ENCODE measurements at regions not wholly inside any gene's neighbourhood (a gene's known extent, or its start where the extent isn't known, plus 50 kb on each side); places are given as distances from the start of the nearest gene placed in this dataset.

DNA sequence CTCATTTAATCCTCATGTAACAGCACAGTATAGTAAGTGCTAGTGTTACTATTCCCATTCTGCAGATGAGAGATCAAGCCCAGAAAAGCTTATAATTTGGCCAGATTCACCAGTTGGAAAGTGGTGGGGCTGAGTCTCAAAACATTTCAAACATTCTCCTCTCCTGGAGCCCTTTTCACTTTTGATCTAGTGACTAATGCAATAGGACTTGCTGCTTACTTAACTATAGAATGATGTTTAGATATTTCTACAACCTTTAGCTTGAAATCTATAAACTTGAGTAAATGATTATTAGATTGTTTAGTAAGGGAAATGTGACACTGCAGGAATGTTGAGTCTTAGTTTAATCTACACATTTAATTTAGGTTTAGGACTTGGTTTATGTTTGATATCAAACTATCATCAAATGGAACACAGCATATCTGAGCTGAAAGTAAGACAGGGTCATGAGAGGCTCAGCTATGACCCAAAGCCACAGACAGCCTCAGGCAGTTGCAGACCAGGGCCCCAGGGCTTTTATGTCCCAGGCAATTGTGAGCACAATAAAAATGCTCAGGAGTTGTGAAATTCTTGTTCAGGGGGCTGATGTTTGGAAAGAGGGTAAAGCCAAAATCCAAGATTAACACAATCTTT is 199.5 kb upstream of the HS3ST1 start:
- TF ChIP-seq, protein P1, sequence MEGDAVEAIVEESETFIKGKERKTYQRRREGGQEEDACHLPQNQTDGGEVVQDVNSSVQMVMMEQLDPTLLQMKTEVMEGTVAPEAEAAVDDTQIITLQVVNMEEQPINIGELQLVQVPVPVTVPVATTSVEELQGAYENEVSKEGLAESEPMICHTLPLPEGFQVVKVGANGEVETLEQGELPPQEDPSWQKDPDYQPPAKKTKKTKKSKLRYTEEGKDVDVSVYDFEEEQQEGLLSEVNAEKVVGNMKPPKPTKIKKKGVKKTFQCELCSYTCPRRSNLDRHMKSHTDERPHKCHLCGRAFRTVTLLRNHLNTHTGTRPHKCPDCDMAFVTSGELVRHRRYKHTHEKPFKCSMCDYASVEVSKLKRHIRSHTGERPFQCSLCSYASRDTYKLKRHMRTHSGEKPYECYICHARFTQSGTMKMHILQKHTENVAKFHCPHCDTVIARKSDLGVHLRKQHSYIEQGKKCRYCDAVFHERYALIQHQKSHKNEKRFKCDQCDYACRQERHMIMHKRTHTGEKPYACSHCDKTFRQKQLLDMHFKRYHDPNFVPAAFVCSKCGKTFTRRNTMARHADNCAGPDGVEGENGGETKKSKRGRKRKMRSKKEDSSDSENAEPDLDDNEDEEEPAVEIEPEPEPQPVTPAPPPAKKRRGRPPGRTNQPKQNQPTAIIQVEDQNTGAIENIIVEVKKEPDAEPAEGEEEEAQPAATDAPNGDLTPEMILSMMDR (IDR thresholded peaks at IDR 0.05), result no peak
- no peak for TF ChIP-seq POLR2A (IDR thresholded peaks at IDR 0.05)
